ENCODE measurements at regions not wholly inside any gene's neighbourhood (a gene's known extent, or its start where the extent isn't known, plus 50 kb on each side); places are given as distances from the start of the nearest gene placed in this dataset.

DNA sequence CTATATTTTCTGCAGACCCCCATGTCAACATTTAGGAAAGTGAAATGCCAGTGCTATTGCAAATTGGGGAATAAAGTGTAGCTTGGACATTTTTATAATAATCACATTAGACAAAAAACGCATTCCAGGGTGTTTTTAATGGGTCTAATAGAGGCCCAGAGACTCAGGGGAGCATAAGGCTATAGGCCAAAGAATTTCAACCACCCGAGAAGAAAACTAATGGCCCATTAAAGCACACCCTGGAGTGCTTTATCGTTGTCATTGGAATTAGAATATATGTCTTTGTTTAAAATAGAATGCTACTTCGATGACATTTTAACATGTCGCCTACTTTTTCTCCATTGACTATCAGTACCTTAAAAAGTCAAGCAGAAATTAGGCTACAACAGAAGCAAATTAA is 414.1 kb upstream of the CDH8 start:
- TF ChIP-seq, protein P1, sequence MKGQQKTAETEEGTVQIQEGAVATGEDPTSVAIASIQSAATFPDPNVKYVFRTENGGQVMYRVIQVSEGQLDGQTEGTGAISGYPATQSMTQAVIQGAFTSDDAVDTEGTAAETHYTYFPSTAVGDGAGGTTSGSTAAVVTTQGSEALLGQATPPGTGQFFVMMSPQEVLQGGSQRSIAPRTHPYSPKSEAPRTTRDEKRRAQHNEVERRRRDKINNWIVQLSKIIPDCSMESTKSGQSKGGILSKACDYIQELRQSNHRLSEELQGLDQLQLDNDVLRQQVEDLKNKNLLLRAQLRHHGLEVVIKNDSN (IDR thresholded peaks at IDR 0.05): no peak
- TF ChIP-seq CREB1 (IDR thresholded peaks at IDR 0.05; ENCODE audit: low read depth) (no peak), TEAD4 (IDR thresholded peaks at IDR 0.05) (no peak), EP300 (IDR thresholded peaks at IDR 0.05; ENCODE audit: borderline replicate concordance) (no peak)

DNA sequence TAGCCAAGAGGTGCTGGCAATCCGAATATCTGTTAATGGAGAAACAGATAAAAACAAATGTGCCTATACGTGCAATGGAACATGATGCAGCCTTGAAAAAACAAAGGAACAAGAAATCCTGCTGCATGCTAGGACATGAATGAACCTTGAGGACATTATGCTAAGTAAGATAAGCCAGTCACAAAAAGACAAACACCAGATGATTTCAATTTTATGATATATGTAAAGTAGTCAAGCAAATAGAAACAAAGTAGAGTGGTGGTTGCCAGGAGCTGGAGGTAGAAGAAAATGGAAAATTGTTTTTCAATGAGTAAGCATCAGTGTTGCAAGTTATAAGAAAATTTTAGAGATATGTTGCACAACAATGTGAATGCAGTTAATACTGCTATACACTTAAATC is 409.7 kb upstream of the CDH8 start:
- no peak for TF ChIP-seq EP300 (IDR thresholded peaks at IDR 0.05; ENCODE audit: borderline replicate concordance)
- TF ChIP-seq, protein P2, sequence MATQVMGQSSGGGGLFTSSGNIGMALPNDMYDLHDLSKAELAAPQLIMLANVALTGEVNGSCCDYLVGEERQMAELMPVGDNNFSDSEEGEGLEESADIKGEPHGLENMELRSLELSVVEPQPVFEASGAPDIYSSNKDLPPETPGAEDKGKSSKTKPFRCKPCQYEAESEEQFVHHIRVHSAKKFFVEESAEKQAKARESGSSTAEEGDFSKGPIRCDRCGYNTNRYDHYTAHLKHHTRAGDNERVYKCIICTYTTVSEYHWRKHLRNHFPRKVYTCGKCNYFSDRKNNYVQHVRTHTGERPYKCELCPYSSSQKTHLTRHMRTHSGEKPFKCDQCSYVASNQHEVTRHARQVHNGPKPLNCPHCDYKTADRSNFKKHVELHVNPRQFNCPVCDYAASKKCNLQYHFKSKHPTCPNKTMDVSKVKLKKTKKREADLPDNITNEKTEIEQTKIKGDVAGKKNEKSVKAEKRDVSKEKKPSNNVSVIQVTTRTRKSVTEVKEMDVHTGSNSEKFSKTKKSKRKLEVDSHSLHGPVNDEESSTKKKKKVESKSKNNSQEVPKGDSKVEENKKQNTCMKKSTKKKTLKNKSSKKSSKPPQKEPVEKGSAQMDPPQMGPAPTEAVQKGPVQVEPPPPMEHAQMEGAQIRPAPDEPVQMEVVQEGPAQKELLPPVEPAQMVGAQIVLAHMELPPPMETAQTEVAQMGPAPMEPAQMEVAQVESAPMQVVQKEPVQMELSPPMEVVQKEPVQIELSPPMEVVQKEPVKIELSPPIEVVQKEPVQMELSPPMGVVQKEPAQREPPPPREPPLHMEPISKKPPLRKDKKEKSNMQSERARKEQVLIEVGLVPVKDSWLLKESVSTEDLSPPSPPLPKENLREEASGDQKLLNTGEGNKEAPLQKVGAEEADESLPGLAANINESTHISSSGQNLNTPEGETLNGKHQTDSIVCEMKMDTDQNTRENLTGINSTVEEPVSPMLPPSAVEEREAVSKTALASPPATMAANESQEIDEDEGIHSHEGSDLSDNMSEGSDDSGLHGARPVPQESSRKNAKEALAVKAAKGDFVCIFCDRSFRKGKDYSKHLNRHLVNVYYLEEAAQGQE (IDR thresholded peaks at IDR 0.05; ENCODE audit: low read depth): no peak
- no peak for TF ChIP-seq FOXM1 (IDR thresholded peaks at IDR 0.05; ENCODE audit: borderline replicate concordance, low read depth)
- TF ChIP-seq, protein P3, sequence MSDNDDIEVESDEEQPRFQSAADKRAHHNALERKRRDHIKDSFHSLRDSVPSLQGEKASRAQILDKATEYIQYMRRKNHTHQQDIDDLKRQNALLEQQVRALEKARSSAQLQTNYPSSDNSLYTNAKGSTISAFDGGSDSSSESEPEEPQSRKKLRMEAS (IDR thresholded peaks at IDR 0.05): no peak
- no peak for TF ChIP-seq TEAD4 (IDR thresholded peaks at IDR 0.05)
- TF ChIP-seq, protein P1 (IDR thresholded peaks at IDR 0.05): no peak
- TF ChIP-seq CREB1 (IDR thresholded peaks at IDR 0.05; ENCODE audit: low read depth): no peak
- TF ChIP-seq YY1 (IDR thresholded peaks at IDR 0.05; ENCODE audit: low read depth): no peak
- TF ChIP-seq TAF1 (IDR thresholded peaks at IDR 0.05; ENCODE audit: low read depth): no peak

DNA sequence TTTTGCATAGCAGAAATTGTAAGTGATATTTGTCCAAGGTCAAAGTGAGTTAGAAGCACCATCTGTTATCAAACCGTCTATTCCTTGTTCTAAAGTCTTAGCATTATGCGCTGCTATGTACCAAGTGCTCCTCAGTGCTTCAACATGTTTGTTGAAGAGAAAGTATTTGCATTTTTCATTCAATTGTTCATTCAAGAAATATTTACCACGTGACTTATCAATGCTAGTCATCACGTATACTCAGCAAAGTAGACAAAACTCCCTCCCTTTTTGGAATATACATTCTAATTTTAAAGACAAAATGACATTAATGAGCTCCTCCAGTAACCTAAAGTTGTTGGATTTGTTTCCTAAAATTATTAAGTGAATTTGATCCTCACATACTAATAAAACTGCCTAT is 388.0 kb upstream of the CDH8 start:
- no peak for TF ChIP-seq NFIC (IDR thresholded peaks at IDR 0.05)
- no peak for TF ChIP-seq TAF1 (IDR thresholded peaks at IDR 0.05; ENCODE audit: low read depth)
- TF ChIP-seq ZBTB7A (IDR thresholded peaks at IDR 0.05; ENCODE audit: low read depth): no peak

DNA sequence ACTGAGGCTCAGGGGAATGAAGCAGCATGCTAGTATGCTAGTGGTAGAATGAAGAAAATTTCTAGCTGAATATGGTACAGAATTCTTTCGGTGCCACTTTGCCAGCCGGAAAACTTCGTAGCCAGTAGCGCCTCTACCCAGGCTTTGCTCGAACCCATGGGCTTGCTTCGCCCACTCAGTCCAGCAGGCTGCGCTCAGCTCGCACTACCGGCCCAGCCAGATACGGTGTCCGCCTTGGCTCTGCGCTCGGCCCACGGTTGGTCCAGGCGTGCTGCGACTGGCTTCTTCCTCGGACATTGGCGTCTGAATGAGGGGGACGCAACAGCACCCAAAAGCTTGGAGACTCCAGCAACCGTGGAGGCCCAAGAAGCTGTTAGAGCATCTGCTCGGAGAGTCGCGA is 372.5 kb upstream of the CDH8 start:
- TF ChIP-seq TAF1 (IDR thresholded peaks at IDR 0.05; ENCODE audit: low read depth): no peak
- TF ChIP-seq, protein P1 (IDR thresholded peaks at IDR 0.05): no peak
- no peak for TF ChIP-seq CEBPB (IDR thresholded peaks at IDR 0.05)
- TF ChIP-seq, protein P2 (IDR thresholded peaks at IDR 0.05; ENCODE audit: low read depth): no peak
- no peak for TF ChIP-seq NFIC (IDR thresholded peaks at IDR 0.05)
- no peak for TF ChIP-seq YY1 (IDR thresholded peaks at IDR 0.05; ENCODE audit: low read depth)
- TF ChIP-seq FOXM1 (IDR thresholded peaks at IDR 0.05; ENCODE audit: borderline replicate concordance, low read depth): no peak
- TF ChIP-seq RAD21 (IDR thresholded peaks at IDR 0.05; ENCODE audit: low read depth): no peak
- TF ChIP-seq, protein P3 (IDR thresholded peaks at IDR 0.05): no peak
- TF ChIP-seq TEAD4 (IDR thresholded peaks at IDR 0.05): no peak
- TF ChIP-seq CREB1 (IDR thresholded peaks at IDR 0.05; ENCODE audit: low read depth): no peak

DNA sequence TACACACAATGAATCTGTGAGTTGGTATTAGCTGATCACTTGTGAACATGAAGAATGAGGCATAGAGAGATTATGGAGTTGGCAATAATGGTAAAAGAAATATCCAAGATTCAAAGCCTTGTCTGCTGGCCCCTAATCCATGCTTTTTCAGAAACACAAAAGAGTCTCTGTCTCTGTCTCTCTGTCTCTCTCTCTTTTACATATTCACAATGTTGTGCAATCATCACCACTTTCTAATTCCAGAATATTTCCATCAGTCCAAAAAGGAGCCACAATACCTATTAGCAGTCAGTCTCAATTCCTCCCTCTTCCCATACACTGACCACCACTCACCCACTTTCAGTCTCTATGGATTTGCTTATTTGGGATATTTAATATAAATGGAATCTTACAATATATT is 370.1 kb upstream of the CDH8 start:
- TF ChIP-seq FOXM1 (IDR thresholded peaks at IDR 0.05; ENCODE audit: borderline replicate concordance, low read depth) (no peak), RAD21 (IDR thresholded peaks at IDR 0.05; ENCODE audit: low read depth) (no peak), CREB1 (IDR thresholded peaks at IDR 0.05; ENCODE audit: low read depth) (no peak)

DNA sequence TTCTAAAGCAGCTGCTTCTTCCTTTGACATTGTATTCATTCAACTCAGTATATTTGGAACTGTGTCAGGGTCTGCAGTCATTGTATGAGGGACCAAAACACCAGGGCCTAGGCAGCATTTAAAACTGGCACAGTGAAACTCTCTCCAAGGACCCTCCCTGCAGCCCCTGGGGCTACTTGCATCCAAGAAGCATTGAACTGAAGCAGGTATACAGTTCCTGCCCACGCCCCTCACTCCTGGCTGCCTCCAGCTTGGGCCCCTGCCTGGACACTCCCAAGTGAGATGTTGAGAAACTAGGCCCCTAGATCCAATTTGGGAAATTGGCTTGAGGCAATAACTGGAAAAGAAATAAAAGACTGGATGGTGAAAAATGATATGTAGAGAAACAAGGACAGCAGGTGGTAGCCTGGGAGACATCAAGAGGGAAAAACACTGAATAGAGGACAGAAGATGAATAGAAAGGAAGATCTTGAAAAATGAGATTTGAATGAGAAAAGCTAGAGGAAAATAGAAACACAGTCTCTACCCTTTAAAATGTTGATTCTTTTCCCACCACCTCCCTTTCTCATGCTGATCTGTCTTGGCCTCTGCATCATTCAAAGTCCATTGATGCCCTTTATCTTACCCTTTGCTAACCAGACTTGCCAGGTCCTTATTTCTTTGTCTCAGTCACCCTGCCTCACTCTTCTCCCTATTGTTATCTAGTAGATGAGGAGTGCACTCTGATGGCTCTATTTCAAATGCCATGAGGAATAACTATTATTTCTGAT is 368.8 kb upstream of the CDH8 start:
- no peak for TF ChIP-seq EP300 (IDR thresholded peaks at IDR 0.05; ENCODE audit: borderline replicate concordance)
- TF ChIP-seq EGR1 (IDR thresholded peaks at IDR 0.05): no peak

DNA sequence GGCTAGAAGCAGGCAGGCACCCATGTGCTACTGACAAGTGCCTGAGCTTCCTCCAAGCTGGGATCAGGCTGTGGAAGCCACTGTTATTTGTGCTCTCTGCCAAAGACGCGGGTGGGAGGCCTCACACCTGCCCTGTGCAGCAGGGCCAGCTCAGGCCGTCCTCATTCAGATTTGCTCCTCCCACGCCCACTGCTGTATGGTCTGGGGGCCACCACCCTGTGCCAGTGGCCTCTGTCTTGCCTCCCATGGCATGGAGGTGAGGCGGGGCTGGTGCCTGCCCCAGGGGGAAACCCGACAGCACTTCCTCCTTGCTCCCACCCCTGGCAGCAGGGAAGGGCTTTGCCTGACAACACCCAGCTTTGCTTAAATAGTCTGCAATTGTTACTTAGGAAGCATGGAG is 356.5 kb upstream of the CDH8 start:
- TF ChIP-seq ZBTB7A (IDR thresholded peaks at IDR 0.05; ENCODE audit: low read depth) (no peak), FOXM1 (IDR thresholded peaks at IDR 0.05; ENCODE audit: borderline replicate concordance, low read depth) (no peak), TCF12 (IDR thresholded peaks at IDR 0.05; ENCODE audit: low read depth) (no peak), TAF1 (IDR thresholded peaks at IDR 0.05; ENCODE audit: low read depth) (no peak), CEBPB (IDR thresholded peaks at IDR 0.05) (no peak), YY1 (IDR thresholded peaks at IDR 0.05; ENCODE audit: low read depth) (no peak), CREB1 (IDR thresholded peaks at IDR 0.05; ENCODE audit: low read depth) (no peak), RAD21 (IDR thresholded peaks at IDR 0.05; ENCODE audit: low read depth) (no peak), NFIC (IDR thresholded peaks at IDR 0.05) (no peak), EP300 (IDR thresholded peaks at IDR 0.05; ENCODE audit: borderline replicate concordance) (no peak), EGR1 (IDR thresholded peaks at IDR 0.05) (no peak), TEAD4 (IDR thresholded peaks at IDR 0.05) (no peak)
- TF ChIP-seq, protein P3 (IDR thresholded peaks at IDR 0.05): no peak
- TF ChIP-seq, protein P1 (IDR thresholded peaks at IDR 0.05): no peak
- TF ChIP-seq, protein P2 (IDR thresholded peaks at IDR 0.05; ENCODE audit: low read depth): no peak
